ENCODE measurements at regions not wholly inside any gene's neighbourhood (a gene's known extent, or its start where the extent isn't known, plus 50 kb on each side); places are given as distances from the start of the nearest gene placed in this dataset.

- H3K4me3 Mint-ChIP-seq (ENCODE audit: unreplicated experiment): no peak overlapping the region
- DNase-seq (ENCODE audit: low spot score): no peak
- no peaks in the 10 kb centered on the region for H3K36me3 Mint-ChIP-seq (ENCODE audit: low read depth, unreplicated experiment)
- TF ChIP-seq CTCF (IDR thresholded peaks at IDR 0.05; ENCODE audit: unreplicated experiment): no peak
- no peaks in the 10 kb centered on the region for H3K9me3 Mint-ChIP-seq (ENCODE audit: unreplicated experiment)
- H3K27me3 Mint-ChIP-seq (ENCODE audit: unreplicated experiment): no peaks in the 10 kb centered on the region
- no peaks in the 10 kb centered on the region for H3K4me1 Mint-ChIP-seq (ENCODE audit: unreplicated experiment)
- H3K27ac Mint-ChIP-seq (ENCODE audit: unreplicated experiment): no peak overlapping the region
These were observed 205.4 kb upstream of the HS3ST3A1 start for GRCh38 chr17:13807103-13807502.

GRCh38 chr17:13812350-13812749 is 210.6 kb upstream of the HS3ST3A1 start:
- Mint-ChIP-seq H3K4me1 (ENCODE audit: unreplicated experiment) (no peaks in the 10 kb centered on the region), H3K4me3 (ENCODE audit: unreplicated experiment) (no peak overlapping the region), H3K27me3 (ENCODE audit: unreplicated experiment) (no peaks in the 10 kb centered on the region), H3K36me3 (ENCODE audit: low read depth, unreplicated experiment) (no peaks in the 10 kb centered on the region), H3K27ac (ENCODE audit: unreplicated experiment) (no peak overlapping the region), H3K9me3 (ENCODE audit: unreplicated experiment) (no peaks in the 10 kb centered on the region)
- TF ChIP-seq CTCF (IDR thresholded peaks at IDR 0.05; ENCODE audit: unreplicated experiment): no peak
- DNase-seq (ENCODE audit: low spot score): no peak

GRCh38 chr17:13813347-13814240 is 211.9 kb upstream of the HS3ST3A1 start:
- Mint-ChIP-seq H3K36me3 (ENCODE audit: low read depth, unreplicated experiment) (no peaks in the 10 kb centered on the region), H3K4me1 (ENCODE audit: unreplicated experiment) (no peaks in the 10 kb centered on the region), H3K9me3 (ENCODE audit: unreplicated experiment) (no peaks in the 10 kb centered on the region), H3K27me3 (ENCODE audit: unreplicated experiment) (no peaks in the 10 kb centered on the region), H3K27ac (ENCODE audit: unreplicated experiment) (no peak overlapping the region), H3K4me3 (ENCODE audit: unreplicated experiment) (no peak overlapping the region)
- DNase-seq (ENCODE audit: low spot score): no peak
- TF ChIP-seq CTCF (IDR thresholded peaks at IDR 0.05; ENCODE audit: unreplicated experiment): no peak

- no peak for DNase-seq (ENCODE audit: low spot score)
- no peaks in the 10 kb centered on the region for H3K27me3 Mint-ChIP-seq (ENCODE audit: unreplicated experiment)
- no peaks in the 10 kb centered on the region for H3K9me3 Mint-ChIP-seq (ENCODE audit: unreplicated experiment)
- H3K4me1 Mint-ChIP-seq (ENCODE audit: unreplicated experiment): no peaks in the 10 kb centered on the region
- H3K27ac Mint-ChIP-seq (ENCODE audit: unreplicated experiment): no peak overlapping the region
- H3K36me3 Mint-ChIP-seq (ENCODE audit: low read depth, unreplicated experiment): no peaks in the 10 kb centered on the region
- no peak overlapping the region for H3K4me3 Mint-ChIP-seq (ENCODE audit: unreplicated experiment)
- no peak for TF ChIP-seq CTCF (IDR thresholded peaks at IDR 0.05; ENCODE audit: unreplicated experiment)
These were observed 221.0 kb upstream of the HS3ST3A1 start for GRCh38 chr17:13822700-13823099.

GRCh38 chr17:13825526-13826040 is 223.9 kb upstream of the HS3ST3A1 start:
- Mint-ChIP-seq H3K27ac (ENCODE audit: unreplicated experiment) (no peak overlapping the region), H3K27me3 (ENCODE audit: unreplicated experiment) (no peaks in the 10 kb centered on the region), H3K4me3 (ENCODE audit: unreplicated experiment) (no peak overlapping the region), H3K36me3 (ENCODE audit: low read depth, unreplicated experiment) (no peaks in the 10 kb centered on the region), H3K4me1 (ENCODE audit: unreplicated experiment) (no peaks in the 10 kb centered on the region), H3K9me3 (ENCODE audit: unreplicated experiment) (no peaks in the 10 kb centered on the region)
- no peak for DNase-seq (ENCODE audit: low spot score)
- TF ChIP-seq CTCF (IDR thresholded peaks at IDR 0.05; ENCODE audit: unreplicated experiment): no peak
